ENCODE measurements at regions not wholly inside any gene's neighbourhood (a gene's known extent, or its start where the extent isn't known, plus 50 kb on each side); places are given as distances from the start of the nearest gene placed in this dataset.
A peak's percentile ranks its signal among the peaks of the same experiment; 100 is the strongest.

DNA sequence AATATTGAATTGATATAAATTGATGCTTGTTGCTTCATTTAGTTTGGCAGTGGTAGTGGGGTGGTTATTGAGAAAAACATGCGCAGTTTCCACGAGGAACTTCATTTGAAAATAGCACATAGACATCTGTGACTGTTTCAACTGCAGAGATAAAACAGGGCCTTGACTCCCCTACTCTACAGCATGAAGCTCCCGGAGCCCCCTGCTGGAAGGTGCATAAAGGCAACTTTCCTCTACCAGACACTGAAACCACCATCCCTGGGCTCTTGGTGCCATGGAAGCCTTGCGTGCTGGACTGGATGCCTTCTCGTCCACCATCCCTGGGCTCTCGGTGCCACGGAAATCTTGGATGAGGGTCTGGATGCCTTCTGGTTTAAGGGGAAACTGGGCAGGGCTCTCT lies 195.9 kb downstream of the CSNK2A3 start:
- BruUV-seq (replicated peaks): no TSS peak
- TF ChIP-seq, protein P1, sequence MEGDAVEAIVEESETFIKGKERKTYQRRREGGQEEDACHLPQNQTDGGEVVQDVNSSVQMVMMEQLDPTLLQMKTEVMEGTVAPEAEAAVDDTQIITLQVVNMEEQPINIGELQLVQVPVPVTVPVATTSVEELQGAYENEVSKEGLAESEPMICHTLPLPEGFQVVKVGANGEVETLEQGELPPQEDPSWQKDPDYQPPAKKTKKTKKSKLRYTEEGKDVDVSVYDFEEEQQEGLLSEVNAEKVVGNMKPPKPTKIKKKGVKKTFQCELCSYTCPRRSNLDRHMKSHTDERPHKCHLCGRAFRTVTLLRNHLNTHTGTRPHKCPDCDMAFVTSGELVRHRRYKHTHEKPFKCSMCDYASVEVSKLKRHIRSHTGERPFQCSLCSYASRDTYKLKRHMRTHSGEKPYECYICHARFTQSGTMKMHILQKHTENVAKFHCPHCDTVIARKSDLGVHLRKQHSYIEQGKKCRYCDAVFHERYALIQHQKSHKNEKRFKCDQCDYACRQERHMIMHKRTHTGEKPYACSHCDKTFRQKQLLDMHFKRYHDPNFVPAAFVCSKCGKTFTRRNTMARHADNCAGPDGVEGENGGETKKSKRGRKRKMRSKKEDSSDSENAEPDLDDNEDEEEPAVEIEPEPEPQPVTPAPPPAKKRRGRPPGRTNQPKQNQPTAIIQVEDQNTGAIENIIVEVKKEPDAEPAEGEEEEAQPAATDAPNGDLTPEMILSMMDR (conservative IDR thresholded peaks at IDR 0.05): peak; percentile 31; the same call in 1 of the 2 replicates
- TF ChIP-seq EZH2 (IDR thresholded peaks at IDR 0.05; ENCODE audit: low read depth): no peak
- H3F3A ChIP-seq (ENCODE audit: insufficient read depth, low read depth): no peaks in the 10 kb centered on the region
- no peaks in the 10 kb centered on the region for H3K79me2 ChIP-seq (ENCODE audit: low read depth)
- intact Hi-C loops (cut with micrococcal nuclease; ENCODE audit: unreplicated experiment): no loop called here
- H3K4me3 ChIP-seq: no peak overlapping the region
- ChIA-PET POLR2A (ENCODE audit: unreplicated experiment) (no interaction called here), CTCF (no interaction called here)
- H3K4me2 ChIP-seq: no peak overlapping the region
- H3K9me3 ChIP-seq (ENCODE audit: insufficient read depth, low read depth): no peaks in the 10 kb centered on the region
- H2AFZ ChIP-seq: no peak overlapping the region
- H3K4me1 ChIP-seq (replicated peaks; ENCODE audit: insufficient read depth): no peaks in the 10 kb centered on the region
- no peak overlapping the region for H3K27ac ChIP-seq
- no peaks in the 10 kb centered on the region for H3K36me3 ChIP-seq (ENCODE audit: low read depth)
- DNase-seq: no peak
- H3K27me3 ChIP-seq (ENCODE audit: insufficient read depth, low read depth): no peaks in the 10 kb centered on the region
- no peaks in the 10 kb centered on the region for H4K20me1 ChIP-seq (ENCODE audit: insufficient read depth)
- no peaks in the 10 kb centered on the region for H3K9me2 ChIP-seq (ENCODE audit: insufficient read depth)

DNA sequence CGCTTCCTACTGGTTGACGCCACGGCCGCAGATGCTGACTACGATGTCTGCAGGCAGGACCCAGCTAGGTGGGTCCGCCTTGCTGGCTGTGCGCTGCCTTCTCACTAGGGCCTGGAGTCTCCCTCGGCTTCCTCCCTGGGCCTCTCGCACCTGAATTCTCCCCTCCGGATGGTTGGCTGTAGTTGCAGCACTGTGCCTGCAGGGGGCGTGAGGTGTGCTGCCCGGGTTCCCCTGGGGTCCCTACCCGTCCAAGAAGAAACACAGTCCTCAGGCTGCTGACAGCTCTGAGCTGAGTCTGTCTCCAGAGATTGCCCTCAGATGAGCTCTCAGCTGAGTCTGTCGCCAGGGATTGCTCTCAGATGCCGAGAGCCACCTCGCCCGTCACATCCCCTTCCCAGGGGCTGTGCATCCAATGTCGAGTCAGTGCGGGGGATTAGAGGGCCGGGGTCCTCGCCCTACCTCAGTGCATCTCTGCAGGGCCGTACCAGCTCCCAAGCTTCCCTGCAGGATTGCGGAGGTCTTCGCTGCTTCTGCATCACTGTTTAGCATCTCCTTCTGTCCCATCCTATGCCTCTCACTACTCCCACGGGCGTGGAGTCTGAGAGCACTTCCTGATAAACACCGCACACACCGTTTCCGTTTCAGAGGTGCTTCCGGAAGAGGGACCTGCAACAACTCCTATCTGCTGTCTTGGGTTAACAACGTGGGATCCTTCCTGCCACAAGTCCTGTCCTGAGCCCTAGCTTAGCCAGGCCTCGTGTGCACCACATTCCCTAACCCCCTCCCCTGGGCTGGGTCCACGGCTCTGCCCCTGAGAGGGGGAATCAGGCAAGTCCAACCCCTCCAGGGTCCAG lies 196.9 kb downstream of the CSNK2A3 start:
- Histone ChIP-seq H3K79me2 (ENCODE audit: low read depth) (no peaks in the 10 kb centered on the region), H3F3A (ENCODE audit: insufficient read depth, low read depth) (no peaks in the 10 kb centered on the region), H2AFZ (no peak overlapping the region), H4K20me1 (ENCODE audit: insufficient read depth) (no peaks in the 10 kb centered on the region), H3K4me3 (no peak overlapping the region), H3K27me3 (ENCODE audit: insufficient read depth, low read depth) (no peaks in the 10 kb centered on the region), H3K4me2 (no peak overlapping the region), H3K36me3 (ENCODE audit: low read depth) (no peaks in the 10 kb centered on the region), H3K9me3 (ENCODE audit: insufficient read depth, low read depth) (no peaks in the 10 kb centered on the region), H3K9me2 (ENCODE audit: insufficient read depth) (no peaks in the 10 kb centered on the region), H3K4me1 (replicated peaks; ENCODE audit: insufficient read depth) (no peaks in the 10 kb centered on the region), H3K27ac (no peak overlapping the region)
- POLR2A ChIA-PET (ENCODE audit: unreplicated experiment): no interaction called here
- intact Hi-C loops (cut with micrococcal nuclease; ENCODE audit: unreplicated experiment): no loop called here
- TF ChIP-seq, protein P1 (conservative IDR thresholded peaks at IDR 0.05): peak; percentile 36
- no peak for TF ChIP-seq EZH2 (IDR thresholded peaks at IDR 0.05; ENCODE audit: low read depth)
- no TSS peak for BruUV-seq (replicated peaks)
- no peak for DNase-seq
- CTCF ChIA-PET: no interaction called here

DNA sequence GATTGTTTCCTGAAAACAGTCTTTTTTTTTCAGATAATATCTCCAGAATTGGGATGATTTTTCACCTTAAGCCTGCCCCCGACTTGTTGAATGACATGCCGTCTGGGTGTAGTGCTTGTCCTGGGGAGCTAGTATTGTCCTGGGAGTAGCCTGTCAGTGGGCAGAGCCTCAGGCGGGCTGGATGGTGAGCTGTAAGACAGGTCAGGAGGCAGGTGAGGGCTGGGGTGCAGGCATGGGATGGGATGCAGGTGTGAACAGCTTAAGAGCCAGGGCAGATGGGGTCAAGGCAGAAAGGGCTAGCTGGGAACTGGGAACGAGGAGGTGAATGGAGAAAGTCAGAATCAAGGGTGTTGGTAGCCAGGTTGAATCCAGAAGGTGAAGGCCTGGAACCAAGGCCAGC lies 200.2 kb downstream of the CSNK2A3 start:
- H3K4me3 ChIP-seq: no peak overlapping the region
- TF ChIP-seq, protein P1 (conservative IDR thresholded peaks at IDR 0.05): no peak
- TF ChIP-seq EZH2 (IDR thresholded peaks at IDR 0.05; ENCODE audit: low read depth): no peak
- H2AFZ ChIP-seq: no peak overlapping the region
- intact Hi-C loops (cut with micrococcal nuclease; ENCODE audit: unreplicated experiment): no loop called here
- CTCF ChIA-PET: no interaction called here
- no peak overlapping the region for H3K27ac ChIP-seq
- no TSS peak for BruUV-seq (replicated peaks)
- H3K4me1 ChIP-seq (replicated peaks; ENCODE audit: insufficient read depth): no peaks in the 10 kb centered on the region
- POLR2A ChIA-PET (ENCODE audit: unreplicated experiment): no interaction called here
- H3K36me3 ChIP-seq (ENCODE audit: low read depth): no peaks in the 10 kb centered on the region
- no peaks in the 10 kb centered on the region for H4K20me1 ChIP-seq (ENCODE audit: insufficient read depth)
- H3K4me2 ChIP-seq: no peak overlapping the region
- H3K27me3 ChIP-seq (ENCODE audit: insufficient read depth, low read depth): 0 out of 2 replicates have a peak, but pooled peaks cover 2% of the 10 kb centered on the region
- DNase-seq: no peak
- no peaks in the 10 kb centered on the region for H3K79me2 ChIP-seq (ENCODE audit: low read depth)
- no peaks in the 10 kb centered on the region for H3K9me3 ChIP-seq (ENCODE audit: insufficient read depth, low read depth)
- no peaks in the 10 kb centered on the region for H3K9me2 ChIP-seq (ENCODE audit: insufficient read depth)
- H3F3A ChIP-seq (ENCODE audit: insufficient read depth, low read depth): no peaks in the 10 kb centered on the region
